ENCODE measurements at regions not wholly inside any gene's neighbourhood (a gene's known extent, or its start where the extent isn't known, plus 50 kb on each side); places are given as distances from the start of the nearest gene placed in this dataset.

DNA sequence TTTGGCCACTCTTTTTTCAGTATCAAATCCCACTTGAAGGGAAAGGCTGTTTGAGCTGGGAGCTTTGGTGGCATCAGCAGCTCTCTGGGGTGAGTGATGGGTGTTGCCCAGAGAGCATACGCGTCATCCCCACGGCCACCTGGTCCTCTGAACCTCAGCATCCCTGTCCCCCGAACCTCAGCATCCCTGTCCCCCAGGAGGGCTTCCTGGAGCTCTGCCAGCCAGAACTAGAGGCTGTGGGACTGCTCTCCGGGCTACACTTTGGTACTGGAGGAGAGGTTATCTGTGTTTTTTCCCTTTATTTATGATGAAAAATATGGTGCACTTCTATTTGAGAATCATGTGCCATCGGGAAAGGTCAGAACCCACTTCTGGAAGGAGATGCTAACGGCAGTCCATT is 131.5 kb upstream of the RTL1 start:
- Histone ChIP-seq H3K27ac (ENCODE audit: low read length) (no peak overlapping the region), H3K9me3 (ENCODE audit: control insufficient read depth, insufficient read depth, low read length) (no peaks in the 10 kb centered on the region), H3K36me3 (ENCODE audit: control insufficient read depth, insufficient read depth, low read length) (no peaks in the 10 kb centered on the region), H3K27me3 (ENCODE audit: control insufficient read depth, insufficient read depth, low read length) (no peaks in the 10 kb centered on the region), H3K4me3 (ENCODE audit: low read length) (no peak overlapping the region), H3K4me1 (ENCODE audit: control insufficient read depth, insufficient read depth, low read length) (no peaks in the 10 kb centered on the region)
- H3K4me3 Mint-ChIP-seq: no peak overlapping the region
- no peak overlapping the region for H3K27ac Mint-ChIP-seq
- no peaks in the 10 kb centered on the region for H3K4me1 Mint-ChIP-seq
- no peaks in the 10 kb centered on the region for H3K27me3 Mint-ChIP-seq (ENCODE audit: low read depth in 2 of 2)
- ATAC-seq (no peak), DNase-seq (peak in 1 of 2 donors; percentile 3)
- TF ChIP-seq, protein P1, sequence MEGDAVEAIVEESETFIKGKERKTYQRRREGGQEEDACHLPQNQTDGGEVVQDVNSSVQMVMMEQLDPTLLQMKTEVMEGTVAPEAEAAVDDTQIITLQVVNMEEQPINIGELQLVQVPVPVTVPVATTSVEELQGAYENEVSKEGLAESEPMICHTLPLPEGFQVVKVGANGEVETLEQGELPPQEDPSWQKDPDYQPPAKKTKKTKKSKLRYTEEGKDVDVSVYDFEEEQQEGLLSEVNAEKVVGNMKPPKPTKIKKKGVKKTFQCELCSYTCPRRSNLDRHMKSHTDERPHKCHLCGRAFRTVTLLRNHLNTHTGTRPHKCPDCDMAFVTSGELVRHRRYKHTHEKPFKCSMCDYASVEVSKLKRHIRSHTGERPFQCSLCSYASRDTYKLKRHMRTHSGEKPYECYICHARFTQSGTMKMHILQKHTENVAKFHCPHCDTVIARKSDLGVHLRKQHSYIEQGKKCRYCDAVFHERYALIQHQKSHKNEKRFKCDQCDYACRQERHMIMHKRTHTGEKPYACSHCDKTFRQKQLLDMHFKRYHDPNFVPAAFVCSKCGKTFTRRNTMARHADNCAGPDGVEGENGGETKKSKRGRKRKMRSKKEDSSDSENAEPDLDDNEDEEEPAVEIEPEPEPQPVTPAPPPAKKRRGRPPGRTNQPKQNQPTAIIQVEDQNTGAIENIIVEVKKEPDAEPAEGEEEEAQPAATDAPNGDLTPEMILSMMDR (IDR thresholded peaks at IDR 0.05): no peak
- no peaks in the 10 kb centered on the region for H3K9me3 Mint-ChIP-seq
- no peaks in the 10 kb centered on the region for H3K36me3 Mint-ChIP-seq
- intact Hi-C loops (cut with micrococcal nuclease): no loop called here
- 90% methylated on average over 7 of the region's 7 CpGs for WGBS (ENCODE audit: insufficient coverage)

DNA sequence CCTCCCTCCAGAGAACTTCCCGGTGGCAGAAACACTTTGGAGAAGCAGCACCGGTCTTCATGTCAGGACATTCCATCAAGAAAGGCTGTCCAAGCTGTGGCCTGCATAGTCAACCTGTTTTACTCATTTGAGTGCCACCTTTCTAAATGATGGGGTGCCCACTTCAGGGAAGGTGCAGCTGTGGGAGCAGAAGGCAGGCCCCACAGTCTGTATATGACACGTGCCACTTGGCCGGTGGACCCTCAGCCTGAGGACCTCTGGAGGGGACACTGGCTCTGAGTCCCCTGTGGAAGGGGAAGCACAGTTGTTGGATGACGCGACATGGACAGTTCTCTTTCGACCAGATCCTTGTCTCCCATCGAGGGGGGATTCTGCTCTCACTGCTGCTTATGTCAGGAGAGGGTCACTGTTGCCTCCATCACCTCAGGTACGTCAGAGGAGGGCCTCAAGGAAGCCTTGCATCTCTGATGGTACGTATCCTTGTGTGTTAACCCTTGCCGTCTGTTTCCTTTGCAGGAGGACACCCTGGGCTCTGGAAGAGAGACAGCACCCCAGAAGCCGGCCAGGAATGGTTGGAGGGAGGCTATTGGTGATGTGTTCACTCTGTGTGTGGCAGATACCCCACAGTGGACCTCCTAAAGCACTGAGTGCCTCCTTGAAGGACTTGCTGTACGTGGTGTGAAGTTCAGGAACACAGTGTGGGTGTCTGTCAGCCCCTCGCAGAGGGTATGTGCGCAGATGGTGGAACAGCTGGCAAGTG is 132.1 kb upstream of the RTL1 start:
- Mint-ChIP-seq H3K4me3 (no peak overlapping the region), H3K4me1 (no peaks in the 10 kb centered on the region), H3K9me3 (no peaks in the 10 kb centered on the region), H3K36me3 (no peaks in the 10 kb centered on the region), H3K27ac (no peak overlapping the region), H3K27me3 (ENCODE audit: low read depth in 2 of 2) (no peaks in the 10 kb centered on the region)
- no peak overlapping the region for H3K27ac ChIP-seq (ENCODE audit: low read length)
- ATAC-seq: no peak
- H3K36me3 ChIP-seq (ENCODE audit: control insufficient read depth, insufficient read depth, low read length): no peaks in the 10 kb centered on the region
- DNase-seq: peak in 1 of 2 donors; percentile 4
- intact Hi-C loops (cut with micrococcal nuclease): no loop called here
- no peaks in the 10 kb centered on the region for H3K9me3 ChIP-seq (ENCODE audit: control insufficient read depth, insufficient read depth, low read length)
- H3K4me3 ChIP-seq (ENCODE audit: low read length): no peak overlapping the region
- TF ChIP-seq, protein P1 (IDR thresholded peaks at IDR 0.05): no peak
- no peaks in the 10 kb centered on the region for H3K4me1 ChIP-seq (ENCODE audit: control insufficient read depth, insufficient read depth, low read length)
- H3K27me3 ChIP-seq (ENCODE audit: control insufficient read depth, insufficient read depth, low read length): no peaks in the 10 kb centered on the region
- WGBS (ENCODE audit: insufficient coverage): 87% methylated on average over 14 of the region's 15 CpGs

DNA sequence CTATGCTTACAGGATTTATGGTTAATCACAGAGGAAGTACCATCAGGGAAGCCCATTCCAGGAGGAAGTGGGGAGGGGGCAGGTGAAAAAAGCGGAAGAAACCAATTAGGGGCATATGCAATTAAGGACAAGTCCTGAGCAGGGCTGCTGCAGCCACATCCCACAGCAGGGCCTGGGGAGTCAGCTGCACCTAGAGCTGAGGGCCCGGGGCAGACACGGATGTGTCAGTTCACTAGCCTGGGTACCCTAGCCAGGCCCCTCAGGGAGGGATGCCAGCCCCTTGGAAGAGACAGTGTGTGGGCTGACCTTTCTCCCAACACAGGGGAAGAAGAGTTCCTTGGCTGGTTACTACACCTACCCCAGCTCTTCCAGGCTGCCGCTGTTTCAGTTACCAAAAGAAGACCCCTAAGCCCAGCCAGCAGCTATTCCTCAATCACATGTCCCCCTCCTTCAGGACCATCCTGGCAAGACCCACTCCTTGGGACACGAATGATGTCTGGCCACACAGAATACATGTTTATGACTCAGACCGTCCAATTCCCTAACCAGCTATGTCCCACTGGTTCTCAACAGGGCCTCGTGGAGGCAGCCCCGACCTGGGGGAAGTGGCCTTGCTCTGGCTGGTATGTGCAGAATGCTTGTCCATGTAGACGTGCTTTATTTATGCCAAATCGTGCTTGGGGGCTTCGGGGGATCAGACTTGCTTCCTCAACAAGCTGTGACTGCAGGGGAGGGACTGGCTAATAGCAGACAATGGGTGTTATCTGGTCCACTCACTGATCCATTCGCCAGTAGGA is 133.7 kb upstream of the RTL1 start:
- Histone ChIP-seq H3K4me3 (ENCODE audit: low read length) (no peak overlapping the region), H3K4me1 (ENCODE audit: control insufficient read depth, insufficient read depth, low read length) (no peaks in the 10 kb centered on the region), H3K27me3 (ENCODE audit: control insufficient read depth, insufficient read depth, low read length) (no peaks in the 10 kb centered on the region), H3K9me3 (ENCODE audit: control insufficient read depth, insufficient read depth, low read length) (no peaks in the 10 kb centered on the region), H3K27ac (ENCODE audit: low read length) (no peak overlapping the region), H3K36me3 (ENCODE audit: control insufficient read depth, insufficient read depth, low read length) (no peaks in the 10 kb centered on the region)
- no peaks in the 10 kb centered on the region for H3K27me3 Mint-ChIP-seq (ENCODE audit: low read depth in 2 of 2)
- no peaks in the 10 kb centered on the region for H3K36me3 Mint-ChIP-seq
- DNase-seq (no peak), ATAC-seq (no peak)
- H3K4me1 Mint-ChIP-seq: no peaks in the 10 kb centered on the region
- H3K27ac Mint-ChIP-seq: peak overlapping the region in 1 of 2 donors; percentile 44
- 84% methylated on average over 12 of the region's 12 CpGs for WGBS (ENCODE audit: insufficient coverage)
- H3K4me3 Mint-ChIP-seq: peak overlapping the region; percentile 28
- TF ChIP-seq, protein P1 (IDR thresholded peaks at IDR 0.05): no peak
- no peaks in the 10 kb centered on the region for H3K9me3 Mint-ChIP-seq
- intact Hi-C loops (cut with micrococcal nuclease): no loop called here
